ENCODE measurements at regions not wholly inside any gene's neighbourhood (a gene's known extent, or its start where the extent isn't known, plus 50 kb on each side); places are given as distances from the start of the nearest gene placed in this dataset.

GRCh38 chr9:90029996-90030395, 425.2 kb downstream of the GADD45G start:
- no peak for TF ChIP-seq CTCF (IDR thresholded peaks at IDR 0.05; ENCODE audit: insufficient read depth, low read length, poor library complexity, severe bottlenecking)
- TF ChIP-seq EZH2phosphoT487 (conservative IDR thresholded peaks at IDR 0.05; ENCODE audit: low read length), result no peak

Data from SU-DHL-6 (cell line).